ENCODE measurements at regions not wholly inside any gene's neighbourhood (a gene's known extent, or its start where the extent isn't known, plus 50 kb on each side); places are given as distances from the start of the nearest gene placed in this dataset.
A peak's percentile ranks its signal among the peaks of the same experiment; 100 is the strongest.
"Not testable (repeated sequence)": the region's sequence is repeated elsewhere in the genome, so short reads cannot be mapped to it uniquely, and the experiment has no call there.

DNA sequence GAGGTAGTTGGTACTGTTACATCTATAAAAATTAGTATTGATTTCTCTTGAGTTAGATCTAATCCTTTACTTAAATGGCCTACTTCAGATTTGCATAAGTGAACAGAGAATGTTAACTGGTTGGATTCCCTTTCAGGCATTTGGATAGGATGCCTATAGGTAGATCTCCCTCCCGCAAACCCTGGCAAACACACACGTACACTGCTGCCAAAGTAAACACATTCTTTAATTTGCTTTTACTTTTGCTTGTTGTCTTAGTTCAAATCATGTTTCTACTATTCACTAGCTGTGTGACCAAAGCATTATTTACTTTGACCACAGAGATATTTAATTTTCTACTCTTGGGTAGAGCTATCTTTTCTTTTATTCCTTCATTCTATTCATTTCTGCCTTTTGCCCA lies 936.1 kb upstream of the FBXO33 start:
- Mint-ChIP-seq H3K27me3 (ENCODE audit: low read depth, poor library complexity) (no peaks in the 10 kb centered on the region), H3K4me3 (no peak overlapping the region), H3K27ac (no peak overlapping the region), H3K9me3 (no peaks in the 10 kb centered on the region), H3K36me3 (ENCODE audit: low read depth) (no peaks in the 10 kb centered on the region), H3K4me1 (no peaks in the 10 kb centered on the region)
- TF ChIP-seq, protein P1, sequence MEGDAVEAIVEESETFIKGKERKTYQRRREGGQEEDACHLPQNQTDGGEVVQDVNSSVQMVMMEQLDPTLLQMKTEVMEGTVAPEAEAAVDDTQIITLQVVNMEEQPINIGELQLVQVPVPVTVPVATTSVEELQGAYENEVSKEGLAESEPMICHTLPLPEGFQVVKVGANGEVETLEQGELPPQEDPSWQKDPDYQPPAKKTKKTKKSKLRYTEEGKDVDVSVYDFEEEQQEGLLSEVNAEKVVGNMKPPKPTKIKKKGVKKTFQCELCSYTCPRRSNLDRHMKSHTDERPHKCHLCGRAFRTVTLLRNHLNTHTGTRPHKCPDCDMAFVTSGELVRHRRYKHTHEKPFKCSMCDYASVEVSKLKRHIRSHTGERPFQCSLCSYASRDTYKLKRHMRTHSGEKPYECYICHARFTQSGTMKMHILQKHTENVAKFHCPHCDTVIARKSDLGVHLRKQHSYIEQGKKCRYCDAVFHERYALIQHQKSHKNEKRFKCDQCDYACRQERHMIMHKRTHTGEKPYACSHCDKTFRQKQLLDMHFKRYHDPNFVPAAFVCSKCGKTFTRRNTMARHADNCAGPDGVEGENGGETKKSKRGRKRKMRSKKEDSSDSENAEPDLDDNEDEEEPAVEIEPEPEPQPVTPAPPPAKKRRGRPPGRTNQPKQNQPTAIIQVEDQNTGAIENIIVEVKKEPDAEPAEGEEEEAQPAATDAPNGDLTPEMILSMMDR (IDR thresholded peaks at IDR 0.05), result no peak
- no peak for DNase-seq

DNA sequence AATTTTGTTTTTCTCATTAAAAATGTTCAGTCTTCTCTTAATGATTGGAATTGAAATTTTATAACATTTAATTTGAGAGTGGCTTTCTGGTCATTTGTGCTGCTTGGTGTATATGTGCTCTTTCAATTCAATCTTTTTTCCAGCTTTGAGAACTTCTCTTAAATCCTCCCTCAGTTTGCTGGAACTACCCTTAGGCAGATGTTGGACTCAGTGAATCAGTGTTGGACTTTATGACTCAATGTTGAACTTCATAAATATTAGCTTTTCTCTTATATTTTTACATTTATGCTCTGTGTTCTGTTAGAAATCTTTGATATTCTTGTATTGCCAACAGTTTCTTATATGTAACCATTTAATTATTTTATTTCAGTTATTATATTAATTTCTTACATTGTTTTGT lies 935.5 kb upstream of the FBXO33 start:
- Mint-ChIP-seq H3K4me1 (no peaks in the 10 kb centered on the region), H3K4me3 (no peak overlapping the region), H3K27me3 (ENCODE audit: low read depth, poor library complexity) (no peaks in the 10 kb centered on the region), H3K27ac (no peak overlapping the region), H3K36me3 (ENCODE audit: low read depth) (no peaks in the 10 kb centered on the region), H3K9me3 (no peaks in the 10 kb centered on the region)
- TF ChIP-seq, protein P1 (IDR thresholded peaks at IDR 0.05), result no peak
- no peak for DNase-seq

DNA sequence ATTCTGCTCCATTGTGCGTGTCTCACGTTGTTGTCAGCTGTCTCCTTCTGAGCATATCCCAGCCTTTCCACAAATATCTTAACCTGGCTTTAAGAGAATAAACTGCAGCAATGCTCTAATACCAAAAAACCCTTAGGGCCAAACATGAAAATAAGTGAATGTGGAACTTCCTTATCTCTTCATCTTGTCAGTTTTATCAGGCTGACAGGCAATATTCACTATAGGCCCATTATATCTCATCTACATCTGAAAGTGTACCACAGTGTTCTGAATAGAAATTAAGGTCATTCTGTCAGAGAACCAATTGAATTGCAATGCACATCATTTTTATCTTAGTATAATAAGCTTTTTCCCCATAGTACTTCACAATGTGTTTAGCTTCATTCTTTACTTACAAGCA lies 933.1 kb upstream of the FBXO33 start:
- Mint-ChIP-seq H3K9me3 (peaks cover 4% of the 10 kb centered on the region), H3K4me3 (no peak overlapping the region), H3K36me3 (ENCODE audit: low read depth) (no peaks in the 10 kb centered on the region), H3K4me1 (peaks cover 5% of the 10 kb centered on the region), H3K27me3 (ENCODE audit: low read depth, poor library complexity) (no peaks in the 10 kb centered on the region), H3K27ac (no peak overlapping the region)
- TF ChIP-seq, protein P1 (IDR thresholded peaks at IDR 0.05), result no peak
- DNase-seq, result no peak

DNA sequence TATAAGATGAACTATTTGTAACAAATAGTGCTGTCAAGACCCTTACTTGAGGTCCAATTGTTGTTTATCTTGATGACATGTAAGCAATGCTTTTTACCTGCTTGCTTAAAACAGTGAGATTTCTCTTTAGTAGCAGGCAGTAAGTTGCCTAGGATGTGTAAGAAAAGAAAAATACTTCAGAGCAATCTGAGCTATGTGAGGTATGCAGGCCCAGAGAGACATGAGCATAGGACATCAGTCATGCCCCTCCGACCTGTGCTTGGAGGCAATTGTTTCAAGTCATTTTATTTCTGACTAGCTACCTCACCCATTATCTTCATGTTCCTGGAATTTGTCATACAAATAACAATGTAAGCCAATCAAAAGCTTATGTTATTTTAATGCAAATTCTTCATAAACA lies 930.6 kb upstream of the FBXO33 start:
- no peak overlapping the region for H3K27ac Mint-ChIP-seq
- H3K27me3 Mint-ChIP-seq (ENCODE audit: low read depth, poor library complexity), result no peaks in the 10 kb centered on the region
- no peaks in the 10 kb centered on the region for H3K36me3 Mint-ChIP-seq (ENCODE audit: low read depth)
- H3K4me1 Mint-ChIP-seq, result peaks cover 5% of the 10 kb centered on the region
- DNase-seq, result no peak
- no peak overlapping the region for H3K4me3 Mint-ChIP-seq
- peaks cover 12% of the 10 kb centered on the region for H3K9me3 Mint-ChIP-seq
- TF ChIP-seq, protein P1 (IDR thresholded peaks at IDR 0.05), result no peak

DNA sequence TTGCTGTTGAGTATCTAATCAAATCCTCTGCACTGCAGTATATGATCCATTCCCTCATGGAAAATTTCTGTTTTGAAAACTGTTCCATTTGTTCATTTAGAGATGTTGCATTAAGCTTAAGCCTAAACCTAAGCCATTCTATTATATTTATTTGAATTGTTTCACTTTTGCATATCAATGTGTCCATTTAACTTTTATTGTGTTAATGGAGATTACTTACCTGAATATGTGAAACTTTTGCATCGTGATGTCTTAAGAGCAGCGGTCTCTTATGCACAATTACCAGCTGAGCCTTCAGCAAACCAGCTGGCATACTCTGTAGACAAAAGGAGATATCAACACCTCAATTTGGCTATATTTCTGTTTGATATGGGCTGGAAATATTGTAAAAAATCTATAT lies 922.5 kb upstream of the FBXO33 start:
- Mint-ChIP-seq H3K27ac (no peak overlapping the region), H3K4me3 (no peak overlapping the region), H3K9me3 (peaks cover 6% of the 10 kb centered on the region), H3K4me1 (no peaks in the 10 kb centered on the region), H3K27me3 (ENCODE audit: low read depth, poor library complexity) (no peaks in the 10 kb centered on the region), H3K36me3 (ENCODE audit: low read depth) (no peaks in the 10 kb centered on the region)
- TF ChIP-seq, protein P1 (IDR thresholded peaks at IDR 0.05), result no peak
- DNase-seq, result no peak

DNA sequence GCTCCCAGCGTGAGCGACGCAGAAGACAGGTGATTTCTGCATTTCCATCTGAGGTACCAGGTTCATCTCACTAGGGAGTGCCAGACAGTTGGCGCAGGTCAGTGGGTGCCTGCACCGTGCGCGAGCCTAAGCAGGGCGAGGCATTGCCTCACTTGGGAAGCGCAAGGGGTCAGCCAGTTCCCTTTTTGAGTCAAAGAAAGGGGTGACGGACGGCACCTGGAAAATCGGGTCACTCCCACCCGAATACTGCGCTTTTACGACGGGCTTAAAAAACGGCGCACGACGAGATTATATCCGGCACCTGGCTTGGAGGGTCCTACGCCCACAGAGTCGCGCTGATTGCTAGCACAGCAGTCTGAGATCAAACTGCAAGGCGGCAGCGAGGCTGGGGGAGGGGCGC lies 915.9 kb upstream of the FBXO33 start:
- not testable (repeated sequence) for DNase-seq; H3K36me3 Mint-ChIP-seq (ENCODE audit: low read depth); H3K27me3 Mint-ChIP-seq (ENCODE audit: low read depth, poor library complexity); H3K4me1 Mint-ChIP-seq; H3K9me3 Mint-ChIP-seq; H3K27ac Mint-ChIP-seq
- H3K4me3 Mint-ChIP-seq, result peak overlapping the region; percentile 74
